ENCODE measurements at regions not wholly inside any gene's neighbourhood (a gene's known extent, or its start where the extent isn't known, plus 50 kb on each side); places are given as distances from the start of the nearest gene placed in this dataset.

GRCh38 chr5:18800293-18801025 is 1166.2 kb downstream of the TAF11L14 start (continued):
- TF ChIP-seq ZNF318 (IDR thresholded peaks at IDR 0.05; ENCODE audit: borderline replicate concordance in 1 of 2, low read depth in 1 of 2) (no peak), SIN3A (IDR thresholded peaks at IDR 0.05; ENCODE audit: borderline replicate concordance in 2 of 2, control insufficient read depth in 1 of 2, low read depth in 2 of 2, low read length in 2 of 2) (no peak), ETV1 (tag; conservative IDR thresholded peaks at IDR 0.05; ENCODE audit: low read depth) (no peak), ILF3 (IDR thresholded peaks at IDR 0.05; ENCODE audit: borderline replicate concordance) (no peak), PTRF (tag; IDR thresholded peaks at IDR 0.05) (peak; percentile 45; the same call in 1 of the 2 replicates), HDAC8 (tag; IDR thresholded peaks at IDR 0.05) (no peak), MAX (CRISPR knock-in tag; IDR thresholded peaks at IDR 0.05) (peak; percentile 41; the same call in 1 of the 2 replicates), CTBP1 (IDR thresholded peaks at IDR 0.05; ENCODE audit: borderline replicate concordance) (no peak), ERF (CRISPR knock-in tag; IDR thresholded peaks at IDR 0.05) (peak; percentile 88; the same call in 1 of the 2 replicates), SMARCE1 (IDR thresholded peaks at IDR 0.05) (no peak), NONO (IDR thresholded peaks at IDR 0.05; ENCODE audit: low read depth in 2 of 2, low read length in 1 of 2) (no peak), SNIP1 (IDR thresholded peaks at IDR 0.05; ENCODE audit: low read depth) (no peak), E2F8 (IDR thresholded peaks at IDR 0.05; ENCODE audit: low read depth, partially characterized antibody) (no peak), ELK3 (CRISPR knock-in tag; IDR thresholded peaks at IDR 0.05) (no peak), ZNF764 (CRISPR knock-in tag; IDR thresholded peaks at IDR 0.05; ENCODE audit: low read depth) (no peak)
